ENCODE measurements at regions not wholly inside any gene's neighbourhood (a gene's known extent, or its start where the extent isn't known, plus 50 kb on each side); places are given as distances from the start of the nearest gene placed in this dataset.

- no peak for TF ChIP-seq CTCF (IDR thresholded peaks at IDR 0.05; ENCODE audit: insufficient read depth, low read length, poor library complexity, severe bottlenecking)
- Histone ChIP-seq H3K4me3 (replicated peaks; ENCODE audit: low read depth, low read length) (no peak overlapping the region), H3K36me3 (ENCODE audit: control insufficient read depth, insufficient read depth, low read length) (no peaks in the 10 kb centered on the region), H3K27me3 (replicated peaks; ENCODE audit: control insufficient read depth, insufficient read depth, low read length) (no peaks in the 10 kb centered on the region)
- DNase-seq (ENCODE audit: extremely low read depth, insufficient read length) = no peak
Observed at GRCh38 chr10:36720895-36721294, 404.5 kb upstream of the ANKRD30A start.

GRCh38 chr10:36717118-36717517 lies 408.3 kb upstream of the ANKRD30A start:
- no peaks in the 10 kb centered on the region for H3K36me3 ChIP-seq (ENCODE audit: control insufficient read depth, insufficient read depth, low read length)
- no peak for DNase-seq (ENCODE audit: extremely low read depth, insufficient read length)
- no peak for TF ChIP-seq CTCF (IDR thresholded peaks at IDR 0.05; ENCODE audit: insufficient read depth, low read length, poor library complexity, severe bottlenecking)

GRCh38 chr10:36716291-36716690 lies 409.1 kb upstream of the ANKRD30A start:
- H3K4me3 ChIP-seq (replicated peaks; ENCODE audit: low read depth, low read length) = no peak overlapping the region
- no peaks in the 10 kb centered on the region for H3K27me3 ChIP-seq (replicated peaks; ENCODE audit: control insufficient read depth, insufficient read depth, low read length)
- no peak for TF ChIP-seq CTCF (IDR thresholded peaks at IDR 0.05; ENCODE audit: insufficient read depth, low read length, poor library complexity, severe bottlenecking)
- no peaks in the 10 kb centered on the region for H3K36me3 ChIP-seq (ENCODE audit: control insufficient read depth, insufficient read depth, low read length)
- no peak for DNase-seq (ENCODE audit: extremely low read depth, insufficient read length)

More at GRCh38 chr10:36717118-36717517, 408.3 kb upstream of the ANKRD30A start:
- Histone ChIP-seq H3K4me3 (replicated peaks; ENCODE audit: low read depth, low read length) (no peak overlapping the region), H3K27me3 (replicated peaks; ENCODE audit: control insufficient read depth, insufficient read depth, low read length) (no peaks in the 10 kb centered on the region)

- Histone ChIP-seq H3K27me3 (replicated peaks; ENCODE audit: control insufficient read depth, insufficient read depth, low read length) (no peaks in the 10 kb centered on the region), H3K36me3 (ENCODE audit: control insufficient read depth, insufficient read depth, low read length) (no peaks in the 10 kb centered on the region), H3K4me3 (replicated peaks; ENCODE audit: low read depth, low read length) (no peak overlapping the region)
- no peak for TF ChIP-seq CTCF (IDR thresholded peaks at IDR 0.05; ENCODE audit: insufficient read depth, low read length, poor library complexity, severe bottlenecking)
- DNase-seq (ENCODE audit: extremely low read depth, insufficient read length) = no peak
Observed at GRCh38 chr10:36712695-36713094, 412.7 kb upstream of the ANKRD30A start.

GRCh38 chr10:36711361-36711760 lies 414.0 kb upstream of the ANKRD30A start:
- no peaks in the 10 kb centered on the region for H3K27me3 ChIP-seq (replicated peaks; ENCODE audit: control insufficient read depth, insufficient read depth, low read length)

More at GRCh38 chr10:36711361-36711760, 414.0 kb upstream of the ANKRD30A start:
- no peaks in the 10 kb centered on the region for H3K36me3 ChIP-seq (ENCODE audit: control insufficient read depth, insufficient read depth, low read length)
- H3K4me3 ChIP-seq (replicated peaks; ENCODE audit: low read depth, low read length) = no peak overlapping the region
- no peak for TF ChIP-seq CTCF (IDR thresholded peaks at IDR 0.05; ENCODE audit: insufficient read depth, low read length, poor library complexity, severe bottlenecking)
- no peak for DNase-seq (ENCODE audit: extremely low read depth, insufficient read length)
